AG09309 (cell line): ENCODE measurements at regions not wholly inside any gene's neighbourhood (a gene's known extent, or its start where the extent isn't known, plus 50 kb on each side); places are given as distances from the start of the nearest gene placed in this dataset.
A peak's percentile ranks its signal among the peaks of the same experiment; 100 is the strongest.

Source experiments
- DNase-seq: peaks from one replicate; pipeline ENCODE4 v3.0.0-alpha.2; 2010; ENCODE audit warnings: low read depth
- H3K4me3 ChIP-seq: 2 replicates; pipeline ENCODE4 v1.5.1; 2011; ENCODE audit warnings: mild to moderate bottlenecking, low read depth, low read length, moderate library complexity; ENCODE audit not compliant: control insufficient read depth
- CTCF ChIP-seq: IDR thresholded peaks from 2 replicates; pipeline ENCODE4 v1.5.1; 2011; ENCODE audit warnings: mild to moderate bottlenecking, low read depth, low read length, inconsistent platforms; ENCODE audit not compliant: insufficient read depth, control insufficient read depth; ENCODE audit errors: missing control alignments

- TF ChIP-seq CTCF = no peak
- no peak for DNase-seq
- H3K4me3 ChIP-seq = no peak overlapping the region
Measured at GRCh38 chr9:129340427-129341170, 162.5 kb upstream of the IER5L start.

- H3K4me3 ChIP-seq = no peak overlapping the region
- TF ChIP-seq CTCF = no peak
Measured at GRCh38 chr9:129339539-129340157, 161.6 kb upstream of the IER5L start.

GRCh38 chr9:129338724-129339430 is 160.8 kb upstream of the IER5L start:
- no peak overlapping the region for H3K4me3 ChIP-seq
- no peak for DNase-seq
- no peak for TF ChIP-seq CTCF

More at GRCh38 chr9:129339539-129340157, 161.6 kb upstream of the IER5L start:
- no peak for DNase-seq

- TF ChIP-seq CTCF = no peak
- H3K4me3 ChIP-seq = peak overlapping the region; percentile 31
Measured at GRCh38 chr9:129337336-129338140, 159.5 kb upstream of the IER5L start.

GRCh38 chr9:129336601-129337331 is 158.7 kb upstream of the IER5L start:
- DNase-seq = peak; percentile 53
- peak; percentile 4 for TF ChIP-seq CTCF
- peak overlapping the region; percentile 31 for H3K4me3 ChIP-seq

More at GRCh38 chr9:129337336-129338140, 159.5 kb upstream of the IER5L start:
- no peak for DNase-seq
